ENCODE measurements at regions not wholly inside any gene's neighbourhood (a gene's known extent, or its start where the extent isn't known, plus 50 kb on each side); places are given as distances from the start of the nearest gene placed in this dataset.

DNA sequence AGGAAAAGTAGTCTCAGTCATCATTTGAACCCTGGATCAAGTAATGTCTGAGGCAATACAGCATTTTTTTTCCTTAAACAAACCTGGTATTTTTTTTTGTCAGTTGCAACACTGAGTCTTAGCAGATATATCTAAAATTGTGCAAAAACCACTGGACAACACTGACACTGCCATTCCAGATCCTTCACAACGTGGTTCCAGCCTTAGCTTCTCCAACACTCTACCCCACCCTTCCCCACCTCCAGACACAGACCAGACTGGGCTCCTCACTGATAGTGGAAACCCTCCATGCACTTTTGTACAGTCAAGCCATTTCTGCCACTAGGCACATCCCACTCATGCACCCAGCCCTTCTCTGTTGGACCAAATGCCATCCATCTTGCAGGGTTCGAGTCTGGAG, 199.6 kb upstream of the CTNNB1 start:
- TF ChIP-seq, protein P1, sequence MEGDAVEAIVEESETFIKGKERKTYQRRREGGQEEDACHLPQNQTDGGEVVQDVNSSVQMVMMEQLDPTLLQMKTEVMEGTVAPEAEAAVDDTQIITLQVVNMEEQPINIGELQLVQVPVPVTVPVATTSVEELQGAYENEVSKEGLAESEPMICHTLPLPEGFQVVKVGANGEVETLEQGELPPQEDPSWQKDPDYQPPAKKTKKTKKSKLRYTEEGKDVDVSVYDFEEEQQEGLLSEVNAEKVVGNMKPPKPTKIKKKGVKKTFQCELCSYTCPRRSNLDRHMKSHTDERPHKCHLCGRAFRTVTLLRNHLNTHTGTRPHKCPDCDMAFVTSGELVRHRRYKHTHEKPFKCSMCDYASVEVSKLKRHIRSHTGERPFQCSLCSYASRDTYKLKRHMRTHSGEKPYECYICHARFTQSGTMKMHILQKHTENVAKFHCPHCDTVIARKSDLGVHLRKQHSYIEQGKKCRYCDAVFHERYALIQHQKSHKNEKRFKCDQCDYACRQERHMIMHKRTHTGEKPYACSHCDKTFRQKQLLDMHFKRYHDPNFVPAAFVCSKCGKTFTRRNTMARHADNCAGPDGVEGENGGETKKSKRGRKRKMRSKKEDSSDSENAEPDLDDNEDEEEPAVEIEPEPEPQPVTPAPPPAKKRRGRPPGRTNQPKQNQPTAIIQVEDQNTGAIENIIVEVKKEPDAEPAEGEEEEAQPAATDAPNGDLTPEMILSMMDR (IDR thresholded peaks at IDR 0.05; ENCODE audit: low read depth, low read length, missing control alignments): no peak
- H3K4me3 ChIP-seq (ENCODE audit: low read depth, low read length): no peak overlapping the region
- DNase-seq (ENCODE audit: low read depth): no peak

DNA sequence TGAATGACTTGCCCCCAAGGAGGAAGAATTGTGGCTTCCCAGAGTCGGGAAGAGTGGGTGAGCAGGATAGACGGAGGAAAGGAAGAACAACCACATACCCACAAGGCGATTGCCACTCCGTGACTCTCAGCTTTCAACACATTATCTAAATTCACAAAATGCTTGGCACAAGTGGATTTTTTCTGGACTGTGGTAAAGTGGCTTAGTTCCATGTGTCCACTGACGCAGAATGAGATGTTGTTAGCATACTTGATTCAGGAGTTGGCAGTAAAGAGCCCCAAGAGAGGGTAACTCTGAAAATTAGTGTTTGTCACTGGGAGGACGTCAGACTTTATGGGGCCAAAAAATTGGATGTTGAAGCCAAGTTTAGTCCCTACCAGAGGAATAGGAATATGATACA, 198.8 kb upstream of the CTNNB1 start:
- H3K4me3 ChIP-seq (ENCODE audit: low read depth, low read length): no peak overlapping the region
- TF ChIP-seq, protein P1 (IDR thresholded peaks at IDR 0.05; ENCODE audit: low read depth, low read length, missing control alignments): no peak
- DNase-seq (ENCODE audit: low read depth): no peak

DNA sequence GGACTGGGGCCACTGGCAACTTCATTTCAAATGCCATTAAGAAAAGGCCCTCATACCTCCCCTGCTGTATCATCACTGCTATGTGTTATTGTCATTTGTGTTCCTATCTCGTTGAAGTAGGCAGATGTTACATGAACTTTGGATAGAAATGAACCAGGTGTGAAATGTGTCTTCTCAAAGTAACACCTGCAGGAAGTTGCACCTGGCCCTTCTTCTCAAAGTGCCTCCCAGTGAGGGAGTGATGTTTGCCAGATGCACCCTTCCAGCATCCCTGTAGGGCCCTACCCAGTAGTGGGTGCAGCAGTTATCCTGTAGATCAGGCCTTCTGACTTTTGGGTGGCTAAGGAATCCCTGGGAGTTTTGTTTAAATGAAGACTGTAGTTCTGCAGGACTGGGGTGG, 197.7 kb upstream of the CTNNB1 start:
- no peak for DNase-seq (ENCODE audit: low read depth)

DNA sequence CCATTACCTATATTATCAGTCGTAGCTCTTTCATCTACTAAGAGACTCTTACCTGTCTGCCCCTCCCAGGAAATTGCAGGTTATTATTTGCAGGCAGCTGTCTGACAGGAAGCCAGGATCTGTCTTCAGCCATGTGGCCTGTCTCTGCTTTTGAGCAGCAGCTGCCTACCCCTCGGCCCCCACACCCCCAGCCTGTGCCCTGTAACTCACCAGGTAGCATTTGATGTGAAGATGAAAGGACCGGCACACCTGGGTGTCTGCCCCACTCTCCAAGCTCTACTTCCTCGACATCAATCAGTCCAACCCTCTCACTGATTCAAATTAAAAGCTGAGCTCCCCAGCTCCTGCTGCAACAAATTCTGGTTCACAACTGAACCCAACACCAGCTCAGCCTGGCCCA, 197.2 kb upstream of the CTNNB1 start:
- TF ChIP-seq, protein P1 (IDR thresholded peaks at IDR 0.05; ENCODE audit: low read depth, low read length, missing control alignments): no peak
- no peak for DNase-seq (ENCODE audit: low read depth)
- H3K4me3 ChIP-seq (ENCODE audit: low read depth, low read length): no peak overlapping the region

More for the DNA sequence above, 197.7 kb upstream of the CTNNB1 start:
- no peak overlapping the region for H3K4me3 ChIP-seq (ENCODE audit: low read depth, low read length)
- TF ChIP-seq, protein P1 (IDR thresholded peaks at IDR 0.05; ENCODE audit: low read depth, low read length, missing control alignments): no peak

DNA sequence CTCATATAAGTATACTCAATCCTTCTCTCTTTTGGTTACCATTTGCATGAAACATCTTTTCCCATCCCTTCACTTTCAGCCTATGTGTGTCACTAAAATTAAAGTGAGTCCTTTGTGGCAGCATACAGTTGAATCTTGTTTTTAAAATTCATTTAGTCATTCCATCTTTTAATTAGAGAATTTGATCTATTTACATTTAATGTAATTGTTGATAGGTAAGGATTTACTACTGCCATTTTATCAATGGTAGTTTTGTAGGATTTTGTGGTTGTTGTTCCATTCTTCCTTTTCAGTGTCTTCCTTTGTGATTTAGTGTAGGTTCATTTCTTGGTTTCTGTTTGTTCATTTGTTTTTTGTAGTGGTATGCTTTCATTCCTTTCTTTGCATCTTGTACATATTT, 191.9 kb upstream of the CTNNB1 start:
- TF ChIP-seq, protein P1 (IDR thresholded peaks at IDR 0.05; ENCODE audit: low read depth, low read length, missing control alignments): no peak
- H3K4me3 ChIP-seq (ENCODE audit: low read depth, low read length): no peak overlapping the region
- no peak for DNase-seq (ENCODE audit: low read depth)

DNA sequence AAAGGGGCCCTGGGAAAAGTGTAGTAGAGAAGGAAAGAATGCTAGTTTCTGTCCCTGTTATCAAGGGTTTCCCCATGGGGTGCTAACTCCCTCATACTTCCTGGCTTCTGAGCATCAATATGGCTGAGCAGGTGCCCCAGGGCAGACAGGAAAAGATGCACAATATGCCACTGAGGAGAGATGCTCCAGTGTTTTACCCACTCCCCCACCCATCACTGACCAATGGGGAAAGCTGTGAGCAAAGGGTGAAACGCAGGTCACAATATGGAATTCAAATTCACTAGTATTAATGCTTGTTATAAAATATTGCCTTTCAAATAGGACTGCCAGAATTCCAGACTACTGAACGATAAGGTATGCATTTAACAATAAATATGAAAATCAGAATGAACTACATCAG, 187.5 kb upstream of the CTNNB1 start:
- no peak overlapping the region for H3K4me3 ChIP-seq (ENCODE audit: low read depth, low read length)
- no peak for DNase-seq (ENCODE audit: low read depth)
- TF ChIP-seq, protein P1 (IDR thresholded peaks at IDR 0.05; ENCODE audit: low read depth, low read length, missing control alignments): no peak

DNA sequence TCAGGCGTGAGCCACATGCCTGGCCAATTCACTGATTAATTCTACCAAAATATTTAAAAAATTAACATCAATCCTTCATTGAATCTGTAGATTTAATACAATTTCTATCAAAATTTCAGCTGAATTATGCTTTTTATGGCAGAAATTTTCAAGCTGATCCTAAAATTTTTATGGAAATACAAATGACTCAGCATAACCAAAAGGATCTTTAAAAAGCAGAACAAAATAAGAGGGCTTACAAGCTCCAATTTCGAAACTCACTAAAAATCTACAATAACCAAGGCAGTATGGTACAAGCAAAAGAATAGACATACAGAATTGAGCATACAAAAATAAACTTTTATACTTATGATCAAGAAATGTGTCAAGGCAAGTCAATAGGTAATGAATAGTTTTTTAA, 180.4 kb upstream of the CTNNB1 start:
- TF ChIP-seq, protein P1 (IDR thresholded peaks at IDR 0.05; ENCODE audit: low read depth, low read length, missing control alignments): no peak
- no peak for DNase-seq (ENCODE audit: low read depth)
- no peak overlapping the region for H3K4me3 ChIP-seq (ENCODE audit: low read depth, low read length)

Data from GM12864 (cell line).